ENCODE measurements at regions not wholly inside any gene's neighbourhood (a gene's known extent, or its start where the extent isn't known, plus 50 kb on each side); places are given as distances from the start of the nearest gene placed in this dataset.

GRCh38 chr1:104073463-104073902 is 323.8 kb downstream of the AMY1C start:
- TF ChIP-seq EZH2 (IDR thresholded peaks at IDR 0.05; ENCODE audit: borderline replicate concordance, low read depth, low read length, severe bottlenecking) (no peak), JUN (IDR thresholded peaks at IDR 0.05; ENCODE audit: borderline replicate concordance, insufficient read depth, insufficient read length, low read depth) (no peak), CTCF (IDR thresholded peaks at IDR 0.05; ENCODE audit: extremely low read depth in 1 of 2, insufficient read depth in 1 of 2, low read depth in 1 of 2, low read length in 2 of 2) (no peak), POLR2A (IDR thresholded peaks at IDR 0.05; ENCODE audit: low read depth, low read length) (no peak), MAX (IDR thresholded peaks at IDR 0.05; ENCODE audit: insufficient read depth, insufficient read length) (no peak), FOS (IDR thresholded peaks at IDR 0.05; ENCODE audit: borderline replicate concordance, insufficient read depth, low read length) (no peak)

Measured in endothelial cell of umbilical vein (primary cell).